T-helper 1 cell treated with Interleukin-12 subunit alpha and Interleukin-12 subunit beta and Interleukin-4 antibody, amounts not matched to agents 30 ng/mL and 1 ng/mL, for 36 hours (primary cell): ENCODE measurements at regions not wholly inside any gene's neighbourhood (a gene's known extent, or its start where the extent isn't known, plus 50 kb on each side); places are given as distances from the start of the nearest gene placed in this dataset.
"Not testable (repeated sequence)": the region's sequence is repeated elsewhere in the genome, so short reads cannot be mapped to it uniquely, and the experiment has no call there.

ENCODE experiments used
- intact Hi-C: fragments of 100-400 bp; cut with micrococcal nuclease; formaldehyde crosslinking; loops from one replicate; pipeline ENCODE4 v1.15.1; 2024

DNA sequence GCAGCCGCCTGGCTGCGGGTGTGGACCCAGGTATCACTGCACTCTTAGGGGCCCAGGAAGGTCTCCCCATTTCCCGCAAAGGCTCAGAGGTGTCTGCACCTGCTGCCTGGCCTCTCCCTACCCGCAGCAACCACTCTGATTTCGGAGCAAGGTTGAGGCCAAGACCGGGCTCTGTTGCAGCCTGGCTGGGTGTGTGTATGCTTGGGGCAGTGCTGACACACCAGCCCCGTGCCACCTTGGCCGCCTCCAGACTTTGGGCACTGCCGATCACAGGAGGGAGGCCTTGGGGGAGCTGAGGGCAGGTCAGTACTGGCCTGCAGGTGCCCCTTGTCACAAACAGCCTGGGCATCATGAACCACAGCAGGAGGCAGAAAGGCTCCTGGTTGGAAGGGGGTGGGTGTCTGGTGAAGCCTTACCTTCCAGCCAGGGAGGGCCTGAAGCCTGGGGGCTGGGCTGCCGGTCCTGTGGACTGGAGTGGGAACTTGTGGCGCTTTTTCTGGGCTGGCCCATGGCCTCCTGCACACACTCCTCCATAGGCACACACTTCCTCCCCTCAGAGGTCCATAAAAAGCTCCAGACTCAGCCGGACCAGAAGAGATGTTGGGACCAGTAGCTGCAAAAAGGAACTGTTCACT is 519.5 kb downstream of the RWDD3 start:
- intact Hi-C loops, result no loop called here

DNA sequence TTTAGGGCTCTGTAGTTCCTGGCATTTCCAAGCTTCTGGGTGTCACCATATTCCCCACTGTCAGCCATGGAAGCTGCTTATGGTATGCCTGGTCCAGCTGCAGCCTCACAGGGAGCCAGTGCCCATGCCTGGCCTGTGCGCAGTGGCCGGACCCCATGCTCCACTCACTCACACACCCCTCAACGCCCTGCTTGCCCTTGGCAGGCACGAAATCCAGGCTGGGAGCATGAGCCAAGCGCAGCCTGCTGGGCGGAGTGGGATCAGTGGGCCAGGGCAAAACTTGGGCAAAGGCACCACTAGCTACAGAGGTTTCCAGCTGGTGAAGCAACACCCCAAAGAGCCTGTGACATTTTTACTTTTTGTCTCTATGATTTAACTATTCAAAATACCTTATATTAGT is 520.4 kb downstream of the RWDD3 start:
- intact Hi-C loops, result no loop called here

DNA sequence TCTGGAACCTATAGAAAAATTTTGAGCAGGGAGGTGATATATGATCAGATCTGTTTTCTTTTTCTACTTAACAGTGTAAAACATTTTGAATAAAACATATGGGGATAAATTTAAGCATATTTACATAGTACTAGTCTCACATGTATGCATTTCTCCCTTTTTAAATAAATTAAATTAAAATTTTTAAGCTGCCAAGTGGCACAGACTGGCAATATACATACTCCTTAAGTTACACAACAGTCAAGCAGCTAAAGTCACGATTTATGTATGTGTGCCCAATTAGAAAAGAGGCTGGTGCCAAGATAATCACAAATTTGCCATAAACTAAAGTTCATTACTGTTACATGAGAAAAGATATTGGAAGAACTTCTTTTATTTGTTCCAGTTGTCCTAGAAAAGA is 532.0 kb downstream of the RWDD3 start:
- intact Hi-C loops, result no loop called here

DNA sequence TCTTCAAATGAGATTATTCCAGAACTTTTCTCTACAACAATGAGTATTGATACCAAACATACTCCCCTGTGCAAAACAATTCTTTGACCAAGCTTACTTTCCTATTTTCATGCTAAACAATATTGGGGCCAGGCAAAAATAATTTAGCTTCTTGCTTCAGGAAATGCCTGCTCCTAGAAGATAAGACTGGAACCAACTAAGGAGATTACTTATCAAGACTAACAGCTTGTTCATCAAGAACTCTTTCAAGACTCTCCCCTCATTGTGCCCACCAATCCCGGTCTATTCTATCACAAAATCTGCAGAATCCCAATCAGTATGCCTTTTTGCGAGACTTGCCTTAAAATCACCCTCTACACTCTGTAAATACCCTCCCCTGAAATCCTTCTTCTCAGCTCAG is 536.6 kb downstream of the RWDD3 start:
- intact Hi-C loops, result no loop called here

DNA sequence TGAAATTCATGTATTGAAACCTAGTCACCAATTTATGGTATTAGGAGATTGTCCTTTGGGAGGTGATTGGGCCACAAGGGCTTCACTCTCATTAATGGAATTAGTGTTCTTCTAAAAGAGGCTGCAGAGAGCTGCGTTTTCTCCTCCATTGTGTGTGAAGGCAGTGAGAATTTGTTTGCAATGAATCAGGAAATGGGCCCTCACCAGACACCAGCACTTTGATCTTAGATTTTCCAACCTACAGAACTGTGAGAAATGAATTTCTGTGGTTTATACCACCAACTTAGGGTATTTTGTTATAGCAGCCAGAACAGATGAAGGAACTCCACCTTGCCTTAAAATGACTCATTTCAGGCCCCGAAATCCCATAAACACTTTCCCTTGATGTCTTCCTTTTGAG is 544.2 kb downstream of the RWDD3 start:
- intact Hi-C loops, result no loop called here

DNA sequence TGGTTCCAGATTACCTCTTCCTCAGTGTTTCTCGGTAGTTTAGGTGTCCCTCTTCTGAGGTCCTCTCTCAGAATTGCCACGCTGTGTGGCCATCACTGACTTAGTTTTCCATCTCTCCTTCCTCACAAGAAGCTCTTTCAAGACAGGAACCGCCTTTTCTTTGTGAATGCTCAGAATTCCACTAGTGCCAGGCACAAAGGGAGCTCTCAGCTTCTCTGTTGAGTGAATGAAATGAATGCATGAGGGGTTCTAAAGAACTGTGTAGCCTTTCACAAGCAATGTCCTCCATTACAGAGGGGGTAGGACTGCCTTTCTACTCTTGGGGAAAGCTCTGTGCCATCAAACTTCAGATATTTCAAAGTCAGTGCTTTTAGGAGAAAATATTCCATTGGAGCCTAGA is 546.8 kb downstream of the RWDD3 start:
- intact Hi-C loops, result no loop called here

GRCh38 chr1:95790136-95790535 is 556.1 kb downstream of the RWDD3 start:
- intact Hi-C loops, result no loop called here

DNA sequence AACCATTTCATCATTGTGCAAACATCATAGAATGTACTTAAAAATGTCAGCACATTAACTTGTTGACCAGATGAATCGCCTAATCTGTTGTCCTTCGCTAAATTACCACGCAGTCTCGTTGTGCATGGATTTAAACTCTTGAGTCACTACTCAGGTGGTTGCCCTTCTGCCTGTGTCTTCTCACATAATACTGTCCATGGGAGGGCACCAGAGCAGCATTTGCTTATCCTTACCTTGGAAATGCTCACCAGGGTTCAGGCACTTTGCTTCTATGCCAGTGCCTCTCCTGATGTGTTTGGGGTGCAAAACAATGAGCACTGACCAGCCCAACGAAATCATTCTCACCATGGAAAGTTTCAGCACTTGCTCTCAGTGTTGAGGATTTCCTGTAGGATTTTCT is 559.9 kb downstream of the RWDD3 start:
- intact Hi-C loops, result no loop called here

DNA sequence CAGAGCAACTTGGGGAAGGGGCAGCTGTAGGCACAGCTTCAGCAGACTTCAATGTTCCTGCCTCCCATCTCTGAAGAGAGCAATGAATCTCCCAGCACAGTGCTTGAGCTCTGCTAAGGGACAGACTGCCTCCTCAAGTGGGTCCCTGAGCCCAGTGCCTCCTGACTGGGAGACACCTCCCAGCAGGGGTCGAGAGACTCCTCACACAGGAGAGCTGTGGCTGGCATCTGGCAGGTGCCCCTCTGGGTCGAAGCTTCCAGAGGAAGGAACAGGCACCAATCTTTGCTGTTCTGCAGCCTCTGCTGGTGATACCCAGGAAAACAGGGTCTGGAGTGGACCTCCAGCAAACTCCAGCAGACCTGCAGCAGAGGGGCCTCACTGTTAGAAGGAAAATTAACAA is 563.8 kb downstream of the RWDD3 start:
- intact Hi-C loops, result not testable (repeated sequence)

DNA sequence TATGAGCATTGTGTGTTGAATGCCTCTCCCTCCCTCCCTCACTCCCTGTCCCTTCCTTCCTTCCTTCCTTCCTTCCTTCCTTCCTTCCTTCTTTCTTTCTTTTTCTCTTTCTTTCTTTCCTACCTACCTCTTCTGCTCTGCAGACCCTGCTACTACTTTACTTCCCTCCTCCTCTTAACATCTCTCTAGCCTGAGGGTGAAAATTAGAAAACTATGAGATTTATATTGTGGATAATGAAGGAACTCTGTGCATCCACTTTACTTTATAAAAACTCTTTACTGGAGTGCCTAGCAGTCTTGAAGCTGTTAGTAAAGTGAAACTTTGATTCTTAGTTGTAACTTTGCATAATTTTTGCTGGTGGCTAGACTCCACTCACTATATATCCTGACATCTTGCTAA is 572.2 kb downstream of the RWDD3 start:
- intact Hi-C loops, result no loop called here

DNA sequence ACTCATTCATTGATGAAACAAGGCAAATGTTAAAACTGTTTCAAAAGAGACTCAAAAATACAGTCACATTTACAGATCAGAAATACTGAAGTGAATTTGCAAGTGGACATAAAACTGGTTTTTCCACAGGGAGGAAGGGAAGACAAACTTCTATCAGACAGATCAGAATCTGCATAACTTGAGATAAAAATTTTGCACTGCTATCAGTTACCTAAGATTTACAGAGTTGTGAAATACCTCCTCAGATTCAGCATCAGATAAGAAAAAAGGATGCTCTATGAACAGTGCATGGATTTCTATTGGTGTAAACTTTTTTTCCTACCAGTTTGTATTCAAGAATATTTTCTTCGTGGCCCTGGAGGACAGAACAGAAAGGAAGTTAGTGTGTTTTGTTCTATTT is 575.4 kb downstream of the RWDD3 start:
- intact Hi-C loops, result no loop called here

DNA sequence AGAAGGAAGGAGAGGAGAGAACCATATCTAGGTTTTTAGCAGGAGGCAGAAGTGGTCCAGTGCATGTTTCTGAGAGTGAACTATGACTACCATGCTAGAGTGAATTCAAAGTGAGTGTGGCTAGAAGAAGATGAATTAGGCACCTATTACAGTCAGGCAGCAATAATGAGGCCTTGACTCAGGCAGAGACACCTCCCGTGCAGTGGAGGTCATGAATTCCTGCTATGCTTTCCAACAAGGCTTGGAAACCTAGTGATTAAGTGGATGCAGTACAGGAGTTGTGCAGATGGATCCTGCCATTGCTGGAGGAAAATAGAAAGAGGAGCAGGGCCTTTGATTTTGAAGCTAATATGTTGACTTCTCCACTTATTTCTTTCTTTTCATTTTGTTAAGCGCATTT is 581.5 kb downstream of the RWDD3 start:
- intact Hi-C loops, result no loop called here

GRCh38 chr1:95829556-95829955 is 595.5 kb downstream of the RWDD3 start:
- intact Hi-C loops, result no loop called here

GRCh38 chr1:95832370-95832769 is 598.4 kb downstream of the RWDD3 start:
- intact Hi-C loops, result no loop called here

DNA sequence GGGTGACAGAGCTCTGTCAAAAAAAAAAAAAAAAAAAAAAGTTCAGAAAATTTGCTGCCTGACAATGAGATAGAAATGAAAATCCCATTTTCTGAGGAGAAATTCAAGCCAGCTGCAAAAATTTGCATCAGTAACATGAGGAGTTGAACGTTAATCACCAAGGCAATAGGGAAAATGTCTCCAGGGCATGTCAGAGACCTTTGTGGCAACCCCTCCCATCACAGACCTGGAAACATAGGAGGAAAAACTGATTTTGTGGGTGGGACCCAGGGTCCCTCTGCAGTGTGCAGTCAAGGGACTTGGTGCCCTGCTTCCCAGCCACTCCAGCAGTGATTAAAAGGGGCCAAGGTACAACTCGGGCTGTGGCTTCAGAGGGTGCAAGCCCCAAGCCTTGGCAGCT is 615.4 kb downstream of the RWDD3 start:
- intact Hi-C loops, result no loop called here

GRCh38 chr1:95850165-95850649 is 616.2 kb downstream of the RWDD3 start:
- intact Hi-C loops, result no loop called here

- intact Hi-C loops, result no loop called here
Measured at GRCh38 chr1:95850763-95851162, 616.8 kb downstream of the RWDD3 start.

GRCh38 chr1:95852483-95853070 is 618.6 kb downstream of the RWDD3 start:
- intact Hi-C loops, result no loop called here

DNA sequence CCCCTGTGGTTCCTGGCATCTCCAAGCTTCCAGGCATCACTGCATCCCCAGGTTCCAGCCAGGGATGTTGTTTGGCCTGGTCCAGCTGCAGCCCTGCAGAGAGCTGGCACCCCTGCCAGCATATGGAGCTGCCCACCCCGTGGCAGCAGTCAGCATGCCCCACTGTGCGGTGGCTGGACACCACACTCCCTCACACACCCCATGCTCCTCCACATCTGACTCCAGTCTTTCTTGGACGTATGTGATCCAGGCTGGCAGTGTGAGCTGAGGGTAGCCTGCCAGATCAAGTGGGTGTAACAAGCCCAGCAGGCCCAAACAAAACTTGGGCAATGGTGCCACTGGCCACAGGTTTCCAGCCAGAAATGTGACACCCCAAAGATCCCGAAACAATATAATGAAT is 620.4 kb downstream of the RWDD3 start:
- intact Hi-C loops, result no loop called here

GRCh38 chr1:95863086-95863485 is 629.1 kb downstream of the RWDD3 start:
- intact Hi-C loops, result no loop called here

DNA sequence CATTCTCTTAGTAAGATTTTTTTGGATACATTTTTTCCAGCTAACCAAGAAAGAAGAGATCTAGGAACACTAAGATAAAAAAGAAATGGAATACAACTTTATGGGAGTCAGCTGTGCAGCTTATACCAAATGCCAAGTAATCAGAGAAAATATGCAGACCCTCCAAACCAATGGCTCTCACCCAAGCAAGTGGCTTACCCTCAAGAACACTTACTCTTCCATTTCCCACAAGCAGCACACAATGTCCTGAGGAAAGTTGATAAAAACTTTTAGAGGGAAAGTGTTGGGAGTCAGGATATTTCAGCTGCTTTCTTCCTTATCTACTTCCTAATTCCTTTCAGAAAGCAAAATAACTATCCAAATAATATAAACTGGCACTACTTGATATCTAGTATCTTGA is 631.8 kb downstream of the RWDD3 start:
- intact Hi-C loops, result no loop called here

- intact Hi-C loops, result no loop called here
Measured at GRCh38 chr1:95876276-95876675, 642.3 kb downstream of the RWDD3 start.

DNA sequence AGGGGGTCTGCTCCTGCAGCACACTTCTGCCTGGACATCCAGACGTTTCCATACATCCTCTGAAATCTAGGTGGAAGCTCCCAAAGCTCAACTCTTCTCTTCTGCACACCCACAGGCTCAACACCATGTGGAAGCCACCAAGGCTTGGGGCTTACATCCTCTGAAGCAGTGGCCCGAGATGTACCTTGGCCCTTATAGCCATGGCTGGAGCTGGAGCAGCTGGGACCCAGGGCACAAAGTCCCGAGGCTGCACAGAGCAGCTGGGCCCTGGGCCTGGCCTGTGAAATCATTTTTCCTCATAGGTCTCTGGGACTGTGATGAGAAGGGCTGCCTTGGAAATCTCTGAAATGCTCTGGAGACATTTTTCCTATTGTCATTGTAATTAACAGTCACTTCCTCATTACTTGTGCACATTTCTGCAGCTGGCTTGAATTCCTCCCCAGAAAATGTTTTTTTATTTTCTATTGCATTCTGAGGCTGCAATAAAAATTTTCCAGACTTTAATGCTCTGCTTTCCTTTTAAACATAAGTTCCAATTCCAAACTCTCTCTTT is 645.6 kb downstream of the RWDD3 start:
- intact Hi-C loops, result no loop called here
